H9 (cell line): ENCODE measurements at regions not wholly inside any gene's neighbourhood (a gene's known extent, or its start where the extent isn't known, plus 50 kb on each side); places are given as distances from the start of the nearest gene placed in this dataset.
A peak's percentile ranks its signal among the peaks of the same experiment; 100 is the strongest.

ENCODE experiments used
- DNase-seq: peaks from one replicate; pipeline ENCODE4 v3.0.0-alpha.2; 2017
- H2AFZ ChIP-seq: one replicate; pipeline ENCODE4 v1.6.1; 2013; ENCODE audit warnings: mild to moderate bottlenecking, low read length, control low read depth, moderate library complexity
- H2AK5ac ChIP-seq: 2 replicates; pipeline ENCODE4 v1.6.1; 2013; ENCODE audit warnings: low read length, control low read depth, mixed read lengths; ENCODE audit not compliant: insufficient read length
- H2BK120ac ChIP-seq: one replicate; pipeline ENCODE4 v1.6.1; 2013; ENCODE audit warnings: low read depth, mild to moderate bottlenecking, low read length, control low read depth, inconsistent platforms; ENCODE audit not compliant: poor library complexity, severe bottlenecking
- H2BK12ac ChIP-seq: 2 replicates; pipeline ENCODE4 v1.6.1; 2013; ENCODE audit warnings: low read length, control low read depth, mixed read lengths, low read depth; ENCODE audit not compliant: insufficient read length
- H2BK15ac ChIP-seq: 2 replicates; pipeline ENCODE4 v1.6.1; 2013; ENCODE audit warnings: low read depth, low read length, control low read depth
- H2BK20ac ChIP-seq: one replicate; pipeline ENCODE4 v1.6.1; 2013; ENCODE audit warnings: low read depth, mild to moderate bottlenecking, low read length, control low read depth, inconsistent platforms; ENCODE audit not compliant: poor library complexity, severe bottlenecking
- H2BK5ac ChIP-seq: 2 replicates; pipeline ENCODE4 v1.6.1; 2013; ENCODE audit warnings: low read length, control low read depth, mixed read lengths; ENCODE audit not compliant: insufficient read length
- H3K14ac ChIP-seq: 2 replicates; pipeline ENCODE4 v1.6.1; 2013; ENCODE audit warnings: low read length, control low read depth; ENCODE audit not compliant: insufficient read depth
- H3K18ac ChIP-seq: 2 replicates; pipeline ENCODE4 v1.6.1; 2013; ENCODE audit warnings: low read depth, mild to moderate bottlenecking, mixed read lengths, low read length, control low read depth; ENCODE audit not compliant: insufficient read length
- H3K23ac ChIP-seq: 2 replicates; pipeline ENCODE4 v1.6.1; 2013; ENCODE audit warnings: low read length, control low read depth, mixed read lengths, low read depth; ENCODE audit not compliant: insufficient read length
- H3K23me2 ChIP-seq: 2 replicates; pipeline ENCODE4 v1.6.1; 2013; ENCODE audit warnings: low read depth, mild to moderate bottlenecking, mixed read lengths, low read length, control low read depth; ENCODE audit not compliant: insufficient read length, poor library complexity, severe bottlenecking
- H3K27ac ChIP-seq: 2 replicates; pipeline ENCODE4 v1.5.1; 2013; ENCODE audit warnings: low read length, control low read depth, mixed read lengths, low read depth; ENCODE audit not compliant: insufficient read length
- H3K27me3 ChIP-seq: 2 replicates; pipeline ENCODE4 v1.6.1; 2013; ENCODE audit warnings: low read length, control low read depth, inconsistent platforms; ENCODE audit not compliant: insufficient read depth
- H3K4ac ChIP-seq: 2 replicates; pipeline ENCODE4 v1.6.1; 2013; ENCODE audit warnings: low read depth, mild to moderate bottlenecking, control low read depth, inconsistent platforms, low read length, moderate library complexity
- H3K4me1 ChIP-seq: 2 replicates; pipeline ENCODE4 v1.6.1; 2013; ENCODE audit warnings: low read length, control low read depth, inconsistent platforms; ENCODE audit not compliant: insufficient read depth
- H3K4me2 ChIP-seq: 2 replicates; pipeline ENCODE4 v1.6.1; 2013; ENCODE audit warnings: low read length, control low read depth, mixed read lengths; ENCODE audit not compliant: insufficient read length, insufficient read depth
- H3K56ac ChIP-seq: 2 replicates; pipeline ENCODE4 v1.6.1; 2013; ENCODE audit warnings: low read depth, mild to moderate bottlenecking, mixed read lengths, low read length, control low read depth; ENCODE audit not compliant: insufficient read length
- H3K79me1 ChIP-seq: 2 replicates; pipeline ENCODE4 v1.6.1; 2013; ENCODE audit warnings: low read depth, mild to moderate bottlenecking, moderate library complexity, low read length, control low read depth, inconsistent platforms; ENCODE audit not compliant: insufficient read depth, poor library complexity, severe bottlenecking
- H3K79me2 ChIP-seq: 2 replicates; pipeline ENCODE4 v1.6.1; 2013; ENCODE audit warnings: low read length, control low read depth, inconsistent platforms; ENCODE audit not compliant: insufficient read depth
- H3K9ac ChIP-seq: 2 replicates; pipeline ENCODE4 v1.6.1; 2013; ENCODE audit warnings: low read length, control low read depth, mixed read lengths; ENCODE audit not compliant: insufficient read length; ENCODE audit errors: extremely low read depth
- H3K9me3 ChIP-seq: one replicate; pipeline ENCODE4 v1.6.1; 2013; ENCODE audit warnings: low read depth, low read length, inconsistent platforms; ENCODE audit not compliant: control insufficient read depth
- H3T11ph ChIP-seq: one replicate; pipeline ENCODE4 v1.6.1; 2013; ENCODE audit warnings: mild to moderate bottlenecking, low read length, control low read depth, inconsistent platforms
- H4K20me1 ChIP-seq: one replicate; pipeline ENCODE4 v1.6.1; 2013; ENCODE audit not compliant: control insufficient read depth, insufficient read length, insufficient read depth
- H4K5ac ChIP-seq: 2 replicates; pipeline ENCODE4 v1.6.1; 2013; ENCODE audit warnings: low read depth, mild to moderate bottlenecking, mixed read lengths, low read length, control low read depth; ENCODE audit not compliant: insufficient read length
- H4K8ac ChIP-seq: replicated peaks from 2 replicates; pipeline ENCODE4 v1.6.1; 2013; ENCODE audit warnings: low read length, control low read depth, mixed read lengths, low read depth; ENCODE audit not compliant: insufficient read length
- H4K91ac ChIP-seq: 2 replicates; pipeline ENCODE4 v1.6.1; 2013; ENCODE audit warnings: low read depth, mild to moderate bottlenecking, moderate library complexity, mixed read lengths, low read length, control low read depth; ENCODE audit not compliant: insufficient read length
- H3K27ac Mint-ChIP-seq, 3 experiments: 2 replicates in 2 of 3; 3 replicates in 1 of 3; pipeline ENCODE4 v1.8.0; 2020 to 2021; ENCODE audit warnings: mixed read lengths in 3 of 3, mild to moderate bottlenecking in 1 of 3, moderate library complexity in 1 of 3
- H3K27me3 Mint-ChIP-seq: 2 replicates; pipeline ENCODE4 v1.8.0; 2021; ENCODE audit warnings: low read depth, mild to moderate bottlenecking, moderate library complexity, mixed read lengths
- H3K36me3 Mint-ChIP-seq, 3 experiments: 2 replicates in 2 of 3; 3 replicates in 1 of 3; pipeline ENCODE4 v1.8.0; 2020 to 2021; ENCODE audit warnings: low read depth in 3 of 3, mixed read lengths in 3 of 3; ENCODE audit not compliant: insufficient read depth in 1 of 3
- H3K4me1 Mint-ChIP-seq, 2 experiments: 2 replicates each; pipeline ENCODE4 v1.8.0; 2020; ENCODE audit warnings: mixed read lengths in 2 of 2
- H3K4me3 Mint-ChIP-seq, 2 experiments: 2 replicates in 1 of 2; 3 replicates in 1 of 2; pipeline ENCODE4 v1.8.0; 2020 to 2021; ENCODE audit warnings: mild to moderate bottlenecking in 2 of 2, mixed read lengths in 2 of 2, moderate library complexity in 1 of 2
- H3K9me3 Mint-ChIP-seq, 2 experiments: 2 replicates in 1 of 2; 3 replicates in 1 of 2; pipeline ENCODE4 v1.8.0; 2020; ENCODE audit warnings: mild to moderate bottlenecking in 2 of 2, mixed read lengths in 2 of 2, moderate library complexity in 1 of 2
- WGBS: extraction: QIAGEN DNeasy Blood & Tissue Kit; methylation state at CpG from one replicate; pipeline ENCODE4 v1.1.7; 2013; ENCODE audit warnings: missing lambda C conversion rate, low lambda C conversion rate, mixed read lengths; ENCODE audit not compliant: insufficient read length; ENCODE audit errors: extremely low coverage; 5-methylcytosine and 5-hydroxymethylcytosine counted together
- TF ChIP-seq, protein P1 (sequence below): fragments of 200-600 bp; sonication (generic); conservative IDR thresholded peaks from 3 replicates; pipeline ENCODE4 v1.8.0; 2021; ENCODE audit warnings: antibody characterized with exemption, mild to moderate bottlenecking

DNA sequence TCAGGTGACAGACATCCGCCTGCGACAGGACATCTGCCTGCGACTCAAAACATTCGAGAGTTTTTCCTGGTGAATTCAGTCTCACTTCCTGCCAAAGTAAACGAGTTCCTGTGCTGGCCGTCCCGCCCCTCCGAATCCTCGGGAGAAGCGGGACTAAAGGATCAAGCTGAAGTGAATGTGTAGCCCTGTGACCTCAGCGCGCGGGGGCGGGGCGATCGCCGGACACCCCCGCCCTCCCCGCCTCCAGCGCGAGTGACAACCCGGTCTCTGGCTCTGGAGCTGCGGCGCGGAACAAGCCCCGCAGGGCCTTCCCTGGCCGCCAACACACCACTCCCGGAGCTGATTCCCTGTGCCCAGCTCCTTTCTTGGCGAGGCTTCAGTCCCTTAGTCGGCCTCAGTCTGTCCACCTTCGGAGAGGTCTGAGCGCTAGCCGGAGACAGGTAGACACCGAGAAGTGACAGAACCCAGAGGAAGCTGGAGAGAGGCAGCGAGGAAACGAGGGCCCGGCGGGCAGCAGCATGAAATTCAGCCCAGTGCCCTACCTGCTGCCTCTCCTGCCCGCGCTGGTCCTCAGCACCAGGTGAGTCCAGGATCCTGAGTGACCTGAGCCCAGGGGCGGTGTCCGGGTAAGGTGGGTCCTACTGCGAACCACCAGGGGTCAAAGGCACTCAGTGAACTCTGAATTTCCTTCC lies 766.4 kb upstream of the LUZP2 start:
- Histone ChIP-seq H3K4ac (no peak overlapping the region), H4K20me1 (no peaks in the 10 kb centered on the region), H3K9me3 (no peaks in the 10 kb centered on the region), H2BK15ac (no peak overlapping the region), H2AFZ (no peak overlapping the region), H2BK5ac (no peak overlapping the region), H3K23ac (no peak overlapping the region), H3K79me2 (no peaks in the 10 kb centered on the region), H3K23me2 (no peaks in the 10 kb centered on the region), H3K14ac (no peak overlapping the region), H3K79me1 (no peaks in the 10 kb centered on the region), H3K18ac (no peak overlapping the region), H3K27me3 (no peaks in the 10 kb centered on the region), H2BK20ac (no peak overlapping the region), H3K27ac (no peak overlapping the region), H2AK5ac (no peak overlapping the region), H4K5ac (no peak overlapping the region), H3K9ac (no peak overlapping the region), H3K56ac (no peak overlapping the region), H3K4me2 (no peak overlapping the region), H2BK12ac (no peak overlapping the region), H3K4me1 (no peaks in the 10 kb centered on the region), H2BK120ac (no peak overlapping the region), H4K8ac (no peak overlapping the region), H4K91ac (no peak overlapping the region), H3T11ph (no peak overlapping the region)
- Mint-ChIP-seq H3K4me1 (peaks cover 4% of the 10 kb centered on the region in 2 experiments; a peak in 2 of 4 replicates), H3K4me3 (no peak overlapping the region), H3K36me3 (peaks cover 0 to 2% (median 0%) of the 10 kb centered on the region in 3 experiments; a peak in 1 of 7 replicates), H3K9me3 (no peaks in the 10 kb centered on the region; a peak in 2 of 5 replicates), H3K27ac (no peak overlapping the region), H3K27me3 (no peaks in the 10 kb centered on the region)
- TF ChIP-seq, protein P1, sequence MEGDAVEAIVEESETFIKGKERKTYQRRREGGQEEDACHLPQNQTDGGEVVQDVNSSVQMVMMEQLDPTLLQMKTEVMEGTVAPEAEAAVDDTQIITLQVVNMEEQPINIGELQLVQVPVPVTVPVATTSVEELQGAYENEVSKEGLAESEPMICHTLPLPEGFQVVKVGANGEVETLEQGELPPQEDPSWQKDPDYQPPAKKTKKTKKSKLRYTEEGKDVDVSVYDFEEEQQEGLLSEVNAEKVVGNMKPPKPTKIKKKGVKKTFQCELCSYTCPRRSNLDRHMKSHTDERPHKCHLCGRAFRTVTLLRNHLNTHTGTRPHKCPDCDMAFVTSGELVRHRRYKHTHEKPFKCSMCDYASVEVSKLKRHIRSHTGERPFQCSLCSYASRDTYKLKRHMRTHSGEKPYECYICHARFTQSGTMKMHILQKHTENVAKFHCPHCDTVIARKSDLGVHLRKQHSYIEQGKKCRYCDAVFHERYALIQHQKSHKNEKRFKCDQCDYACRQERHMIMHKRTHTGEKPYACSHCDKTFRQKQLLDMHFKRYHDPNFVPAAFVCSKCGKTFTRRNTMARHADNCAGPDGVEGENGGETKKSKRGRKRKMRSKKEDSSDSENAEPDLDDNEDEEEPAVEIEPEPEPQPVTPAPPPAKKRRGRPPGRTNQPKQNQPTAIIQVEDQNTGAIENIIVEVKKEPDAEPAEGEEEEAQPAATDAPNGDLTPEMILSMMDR: no peak
- no CpG with 5 or more reads among the region's 43 CpGs for WGBS
- peak; percentile 41 for DNase-seq
